Stimulated activated CD4-positive, alpha-beta T cell treated with anti-CD3 and anti-CD28 coated beads, Interleukin-2, amount 100 ng/mL, for 24 hours (primary cell): ENCODE measurements at regions not wholly inside any gene's neighbourhood (a gene's known extent, or its start where the extent isn't known, plus 50 kb on each side); places are given as distances from the start of the nearest gene placed in this dataset.
"Not testable (repeated sequence)": the region's sequence is repeated elsewhere in the genome, so short reads cannot be mapped to it uniquely, and the experiment has no call there.

Source experiments
- DNase-seq, 2 donors: peaks; one replicate each; pipeline ENCODE4 v3.0.0-alpha.2; 2020

GRCh38 chrX:22536746-22537304 is 264.1 kb downstream of the CBLL2 start:
- DNase-seq, result no peak

- no peak for DNase-seq
Measured at GRCh38 chrX:22538580-22538979, 265.9 kb downstream of the CBLL2 start.

- no peak for DNase-seq
Measured at GRCh38 chrX:22541926-22542325, 269.2 kb downstream of the CBLL2 start.

DNA sequence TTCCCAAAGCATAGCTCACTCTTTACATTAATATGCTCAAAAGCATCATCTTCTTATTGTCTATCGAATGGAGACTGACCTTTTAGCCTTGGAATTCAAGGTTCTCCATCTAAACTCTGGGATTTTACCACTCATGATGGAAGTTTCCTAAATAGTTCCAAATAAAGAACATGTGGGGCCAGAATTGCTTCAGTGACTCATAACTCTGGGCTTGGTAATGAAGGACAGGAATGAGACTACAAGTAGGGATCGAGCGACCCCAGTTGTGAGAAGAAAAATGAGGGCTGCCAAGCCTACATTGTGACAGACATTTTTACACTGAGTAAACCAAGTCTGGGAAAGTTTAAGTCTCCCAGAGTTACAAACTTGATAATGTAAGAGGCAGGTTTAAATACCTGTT is 269.9 kb downstream of the CBLL2 start:
- DNase-seq, result no peak

DNA sequence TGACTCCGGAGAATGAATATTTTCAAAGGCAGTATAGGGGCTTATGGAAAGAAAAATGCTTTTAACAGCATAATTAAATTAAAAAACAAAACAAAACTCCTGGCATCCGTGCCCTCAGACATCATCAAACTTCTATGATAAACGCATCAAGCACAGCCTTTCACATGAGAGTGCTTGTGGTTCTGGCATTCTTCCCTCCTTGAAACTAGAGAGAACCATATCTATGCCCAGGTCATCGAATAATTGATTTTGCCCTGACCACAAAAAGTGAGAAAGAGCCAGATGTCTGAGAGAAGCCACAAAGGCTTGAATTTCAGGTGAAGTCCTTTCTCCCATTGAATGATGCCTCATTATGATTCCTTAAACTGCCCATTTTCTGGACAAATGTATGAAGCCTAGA is 286.8 kb downstream of the CBLL2 start:
- DNase-seq, result no peak

GRCh38 chrX:22575161-22575845 is 302.6 kb downstream of the CBLL2 start:
- DNase-seq, result no peak

DNA sequence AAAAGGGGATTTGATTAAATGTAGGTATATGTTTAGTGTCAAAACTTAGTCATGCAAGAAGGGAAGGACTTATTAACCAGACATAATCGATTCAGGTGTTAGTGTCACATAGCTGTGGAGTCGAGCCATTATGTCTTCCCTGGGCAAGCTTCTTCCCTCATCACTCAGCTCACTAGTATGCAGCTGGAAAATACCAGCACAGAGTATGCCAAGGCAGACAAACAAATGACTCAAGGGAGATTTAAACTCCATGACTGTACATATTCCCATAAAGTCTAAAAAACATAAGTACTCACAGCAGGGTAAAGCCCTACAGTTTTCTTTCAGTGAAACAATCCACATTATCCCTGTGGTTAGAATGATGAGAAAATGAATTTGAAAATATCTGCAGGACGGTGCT is 304.5 kb downstream of the CBLL2 start:
- DNase-seq, result no peak

- no peak for DNase-seq
Measured at GRCh38 chrX:22585831-22586230, 313.1 kb downstream of the CBLL2 start.

DNA sequence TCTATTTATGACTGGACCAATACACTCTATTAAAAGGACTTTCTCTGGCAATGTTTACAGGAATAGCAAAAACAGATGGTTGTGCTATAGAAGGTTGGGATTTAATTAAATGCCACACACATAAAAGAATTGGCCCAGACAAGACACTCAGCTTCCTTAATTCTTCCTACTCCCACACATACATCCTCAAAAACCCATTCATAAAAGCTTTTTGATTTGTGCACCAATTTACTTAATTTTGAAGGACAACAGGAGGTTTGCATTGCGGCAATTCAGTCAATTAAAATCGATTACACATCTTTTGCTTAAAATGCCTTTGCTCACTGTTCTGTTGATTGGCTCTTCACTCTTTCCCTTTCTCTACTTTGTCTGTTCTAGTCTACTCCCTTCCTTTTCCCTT is 317.1 kb downstream of the CBLL2 start:
- no peak for DNase-seq

GRCh38 chrX:22594766-22595165 is 322.1 kb downstream of the CBLL2 start:
- DNase-seq, result no peak

DNA sequence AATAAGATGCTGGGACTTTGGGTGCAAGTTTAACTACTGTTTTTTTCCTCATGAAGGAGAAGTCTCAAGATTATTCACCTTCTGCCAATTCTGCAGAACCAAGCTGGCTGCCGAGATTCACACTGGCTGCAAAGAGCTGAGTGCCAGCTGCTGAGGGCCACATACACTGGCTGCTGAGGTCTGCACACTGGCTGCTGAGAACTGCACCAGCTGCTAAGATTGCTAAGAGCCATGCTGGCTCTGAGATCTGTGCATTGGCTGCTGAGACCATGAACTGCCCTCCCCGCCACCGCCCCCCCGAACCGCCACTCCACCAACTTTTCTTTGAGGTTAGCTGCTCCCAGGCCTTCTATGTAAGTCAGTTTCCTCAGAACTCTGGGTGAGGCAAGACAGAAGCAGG is 330.3 kb downstream of the CBLL2 start:
- no peak for DNase-seq

- not testable (repeated sequence) for DNase-seq
Measured at GRCh38 chrX:22609452-22609851, 336.7 kb downstream of the CBLL2 start.

- DNase-seq, result no peak
Measured at GRCh38 chrX:22616867-22617266, 344.2 kb downstream of the CBLL2 start.

- DNase-seq, result no peak
Measured at GRCh38 chrX:22627576-22627975, 354.9 kb downstream of the CBLL2 start.

GRCh38 chrX:22628275-22628674 is 355.6 kb downstream of the CBLL2 start:
- no peak for DNase-seq

DNA sequence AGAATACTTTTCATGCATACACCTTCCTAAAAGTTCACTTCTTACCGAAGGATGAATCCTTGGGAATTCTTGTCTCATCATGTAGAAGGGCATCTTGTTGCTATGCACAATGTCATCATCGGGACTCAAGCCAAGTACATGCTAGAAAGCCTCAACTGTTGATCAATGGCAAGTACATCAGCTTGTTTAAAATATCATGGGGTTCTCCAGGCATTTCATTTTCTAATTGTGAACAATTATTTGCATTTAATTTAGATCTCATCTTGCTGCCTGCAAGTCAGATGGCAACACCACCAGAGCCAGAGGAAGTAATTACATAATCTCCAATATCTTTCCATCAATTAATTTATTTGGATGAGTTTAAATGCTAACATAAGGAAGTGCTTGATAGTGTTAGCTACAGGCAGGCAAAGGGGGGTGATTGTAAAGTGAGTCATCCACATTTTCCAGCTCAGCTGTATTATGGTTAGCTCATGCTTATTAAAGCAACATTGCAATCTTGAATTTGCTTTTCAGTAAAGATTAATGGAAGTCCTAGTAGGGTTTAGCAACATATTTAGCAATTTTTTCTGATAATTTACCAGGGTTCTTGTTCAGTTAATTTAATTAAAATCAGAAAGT is 356.5 kb downstream of the CBLL2 start:
- no peak for DNase-seq

GRCh38 chrX:22634083-22634482 is 361.4 kb downstream of the CBLL2 start:
- no peak for DNase-seq

DNA sequence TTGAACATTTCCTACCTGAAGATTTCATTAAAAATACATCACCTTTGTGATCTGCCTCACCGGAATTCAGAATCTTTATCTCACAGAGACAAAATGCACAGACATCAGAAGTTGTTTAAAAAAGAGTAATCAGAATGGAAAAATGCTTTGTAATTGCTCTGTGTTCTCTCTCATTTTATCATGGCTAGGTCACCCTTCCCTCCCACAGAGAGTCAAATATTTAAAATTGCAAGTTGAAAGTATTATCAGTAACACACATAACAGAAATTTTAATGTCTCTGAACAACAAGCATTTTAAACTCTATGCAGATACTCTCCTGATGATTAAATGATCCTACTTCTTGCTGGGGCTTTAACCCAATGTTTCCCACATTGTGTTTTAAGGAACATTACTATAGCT is 362.0 kb downstream of the CBLL2 start:
- DNase-seq, result no peak

- no peak for DNase-seq
Measured at GRCh38 chrX:22648281-22648680, 351.5 kb upstream of the DDX53 start.

- DNase-seq, result no peak
Measured at GRCh38 chrX:22650691-22651090, 349.1 kb upstream of the DDX53 start.

GRCh38 chrX:22652596-22652995 is 347.2 kb upstream of the DDX53 start:
- DNase-seq, result no peak

DNA sequence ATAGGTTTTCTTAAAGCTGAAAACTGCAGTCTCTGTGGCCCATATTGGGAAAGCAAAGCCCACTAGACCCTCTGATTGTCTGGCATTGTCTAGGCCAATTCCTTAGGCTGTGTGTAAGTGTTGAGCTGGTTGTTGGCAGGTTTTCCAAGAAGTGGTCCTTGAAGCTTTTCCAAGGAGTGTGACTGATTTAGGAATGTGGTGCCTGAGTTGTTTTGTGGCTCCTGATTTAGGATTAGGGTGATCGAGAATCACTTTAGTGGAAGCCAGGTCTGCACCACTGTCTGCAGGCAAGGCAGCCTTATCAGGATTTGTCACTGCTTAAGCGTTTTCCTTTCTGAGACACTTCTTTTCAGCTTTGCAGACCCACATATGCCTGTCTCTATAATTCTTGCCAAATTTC is 339.0 kb upstream of the DDX53 start:
- DNase-seq, result no peak

GRCh38 chrX:22662776-22663175 is 337.0 kb upstream of the DDX53 start:
- DNase-seq, result no peak

- DNase-seq, result no peak
Measured at GRCh38 chrX:22664826-22665225, 334.9 kb upstream of the DDX53 start.

DNA sequence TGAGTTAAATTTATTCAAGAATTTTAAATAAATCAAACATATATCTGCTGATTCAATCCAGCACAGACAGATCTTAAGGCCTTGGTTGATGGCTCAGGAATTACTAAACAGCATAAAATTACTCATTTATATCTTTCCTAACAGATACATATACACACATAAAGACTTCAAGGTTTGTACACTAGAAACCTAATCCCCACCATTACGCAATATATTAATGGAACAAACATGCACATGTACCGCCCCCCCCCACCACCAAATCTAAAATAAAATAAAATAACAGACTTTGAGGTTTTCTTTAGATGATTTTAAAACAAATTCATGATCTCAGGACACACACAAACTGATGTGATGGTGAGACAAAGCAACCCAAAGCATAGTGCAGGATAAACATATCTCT is 333.9 kb upstream of the DDX53 start:
- no peak for DNase-seq
